ENCODE measurements at regions not wholly inside any gene's neighbourhood (a gene's known extent, or its start where the extent isn't known, plus 50 kb on each side); places are given as distances from the start of the nearest gene placed in this dataset.
"Not testable (repeated sequence)": the region's sequence is repeated elsewhere in the genome, so short reads cannot be mapped to it uniquely, and the experiment has no call there.

DNA sequence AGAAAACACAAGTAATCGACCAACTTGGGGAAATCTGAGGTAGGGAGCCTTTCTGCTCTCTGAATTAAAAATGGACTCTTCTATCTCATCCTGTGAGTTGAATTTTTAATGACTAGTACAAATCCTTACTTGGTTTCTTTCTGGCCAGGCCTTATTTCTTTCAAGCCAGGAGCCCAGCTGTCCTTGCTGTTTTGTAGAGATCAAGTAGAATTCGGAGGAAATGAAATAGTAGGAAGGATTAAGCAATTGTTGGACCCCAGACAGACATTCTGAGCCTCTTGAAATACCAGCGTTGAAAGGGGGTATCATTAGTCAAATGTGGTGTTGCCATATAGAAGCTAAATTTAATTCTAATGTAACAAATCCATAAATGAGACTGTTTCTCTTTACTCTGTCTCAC lies 53.7 kb upstream of the SMIM15 start:
- Histone ChIP-seq H3K4me1 (ENCODE audit: control insufficient read depth, insufficient read depth, low read length, poor library complexity, severe bottlenecking) (no peaks in the 10 kb centered on the region), H3K36me3 (ENCODE audit: control insufficient read depth, insufficient read depth, low read length) (no peaks in the 10 kb centered on the region), H3K4me3 (ENCODE audit: extremely low read depth, insufficient read depth, low read length, poor library complexity, severe bottlenecking) (no peak overlapping the region), H3K9me3 (ENCODE audit: control insufficient read depth, low read length) (no peaks in the 10 kb centered on the region), H3K27ac (ENCODE audit: low read depth, low read length, severe bottlenecking) (no peak overlapping the region)
- 88 to 100% methylated on average over 1 of the region's 3 CpGs for WGBS, 2 experiments (ENCODE audit: insufficient coverage in 2 of 2)

DNA sequence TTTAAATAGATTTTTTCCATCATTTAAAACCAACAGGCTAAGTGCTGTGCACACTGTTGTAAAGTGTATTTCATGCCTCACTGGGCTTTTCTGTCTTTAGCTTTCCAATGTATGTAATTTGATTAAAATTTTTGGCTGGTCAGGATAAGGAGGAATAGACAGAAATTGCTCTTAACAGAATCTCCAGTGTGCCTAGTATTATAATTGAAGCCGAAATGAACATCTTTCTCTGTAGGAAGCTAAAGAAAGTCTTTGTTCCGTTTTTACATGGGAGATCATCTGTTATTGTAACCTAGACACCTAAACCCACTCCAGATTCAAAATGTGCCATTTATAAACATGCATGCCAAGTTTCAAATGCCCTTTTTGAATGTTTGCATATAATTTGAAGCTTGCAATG lies 54.5 kb upstream of the SMIM15 start:
- no peaks in the 10 kb centered on the region for H3K9me3 ChIP-seq (ENCODE audit: control insufficient read depth, low read length)
- H3K4me3 ChIP-seq (ENCODE audit: extremely low read depth, insufficient read depth, low read length, poor library complexity, severe bottlenecking) = no peak overlapping the region
- H3K4me1 ChIP-seq (ENCODE audit: control insufficient read depth, insufficient read depth, low read length, poor library complexity, severe bottlenecking) = no peaks in the 10 kb centered on the region
- H3K27ac ChIP-seq (ENCODE audit: low read depth, low read length, severe bottlenecking) = no peak overlapping the region
- WGBS, 2 experiments (ENCODE audit: insufficient coverage in 2 of 2) = no CpG with 5 or more reads among the region's 2 CpGs
- H3K36me3 ChIP-seq (ENCODE audit: control insufficient read depth, insufficient read depth, low read length) = no peaks in the 10 kb centered on the region

DNA sequence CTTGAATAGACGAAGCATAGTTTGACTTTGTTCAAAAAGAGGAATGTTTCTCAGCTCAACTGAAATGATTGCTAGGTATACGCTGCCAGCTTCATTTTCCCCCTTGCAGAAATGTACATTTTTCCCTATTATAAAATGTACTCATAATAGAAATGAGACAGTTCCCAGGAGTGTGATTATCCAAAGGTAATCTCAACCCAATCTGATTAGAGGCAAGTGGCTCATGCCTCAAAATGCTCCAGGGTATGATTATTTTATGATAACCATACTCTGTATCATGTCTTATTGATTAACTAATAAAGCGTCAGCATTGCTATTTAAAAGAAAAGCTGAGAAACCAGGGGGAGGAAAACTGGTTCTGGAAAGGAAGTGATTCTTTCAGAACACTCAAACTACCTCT lies 54.9 kb upstream of the SMIM15 start:
- H3K27ac ChIP-seq (ENCODE audit: low read depth, low read length, severe bottlenecking) = no peak overlapping the region
- WGBS, 2 experiments (ENCODE audit: insufficient coverage in 2 of 2) = 67 to 100% methylated on average over 1 of the region's 3 CpGs
- no peaks in the 10 kb centered on the region for H3K4me1 ChIP-seq (ENCODE audit: control insufficient read depth, insufficient read depth, low read length, poor library complexity, severe bottlenecking)
- H3K9me3 ChIP-seq (ENCODE audit: control insufficient read depth, low read length) = no peaks in the 10 kb centered on the region
- no peaks in the 10 kb centered on the region for H3K36me3 ChIP-seq (ENCODE audit: control insufficient read depth, insufficient read depth, low read length)
- H3K4me3 ChIP-seq (ENCODE audit: extremely low read depth, insufficient read depth, low read length, poor library complexity, severe bottlenecking) = no peak overlapping the region

DNA sequence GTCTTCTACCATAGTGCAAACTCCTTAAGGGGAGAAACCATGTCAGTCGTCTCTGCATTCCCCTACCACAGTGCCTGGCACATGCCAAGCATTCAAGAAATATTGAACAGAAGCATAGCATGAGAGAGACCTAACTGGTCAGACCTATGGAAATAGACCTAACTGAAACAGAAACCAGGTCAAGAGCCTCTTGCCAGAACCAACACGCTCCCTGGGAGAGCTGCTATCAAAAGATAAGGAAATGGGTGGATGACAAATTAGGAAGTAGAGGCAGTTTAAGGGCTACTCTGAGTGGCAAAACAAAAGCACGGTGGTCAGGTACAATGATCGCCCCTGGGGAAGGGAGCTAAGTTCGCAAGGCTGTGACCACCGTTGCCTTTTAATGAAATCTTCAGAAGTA lies 66.0 kb upstream of the SMIM15 start:
- Histone ChIP-seq H3K4me1 (ENCODE audit: control insufficient read depth, insufficient read depth, low read length, poor library complexity, severe bottlenecking) (peaks cover 15% of the 10 kb centered on the region), H3K36me3 (ENCODE audit: control insufficient read depth, insufficient read depth, low read length) (no peaks in the 10 kb centered on the region), H3K9me3 (ENCODE audit: control insufficient read depth, low read length) (peaks cover 5% of the 10 kb centered on the region), H3K27ac (ENCODE audit: low read depth, low read length, severe bottlenecking) (no peak overlapping the region), H3K4me3 (ENCODE audit: extremely low read depth, insufficient read depth, low read length, poor library complexity, severe bottlenecking) (no peak overlapping the region)
- 89 to 94% methylated on average over 5 to 6 of the region's 6 CpGs for WGBS, 2 experiments (ENCODE audit: insufficient coverage in 2 of 2)

DNA sequence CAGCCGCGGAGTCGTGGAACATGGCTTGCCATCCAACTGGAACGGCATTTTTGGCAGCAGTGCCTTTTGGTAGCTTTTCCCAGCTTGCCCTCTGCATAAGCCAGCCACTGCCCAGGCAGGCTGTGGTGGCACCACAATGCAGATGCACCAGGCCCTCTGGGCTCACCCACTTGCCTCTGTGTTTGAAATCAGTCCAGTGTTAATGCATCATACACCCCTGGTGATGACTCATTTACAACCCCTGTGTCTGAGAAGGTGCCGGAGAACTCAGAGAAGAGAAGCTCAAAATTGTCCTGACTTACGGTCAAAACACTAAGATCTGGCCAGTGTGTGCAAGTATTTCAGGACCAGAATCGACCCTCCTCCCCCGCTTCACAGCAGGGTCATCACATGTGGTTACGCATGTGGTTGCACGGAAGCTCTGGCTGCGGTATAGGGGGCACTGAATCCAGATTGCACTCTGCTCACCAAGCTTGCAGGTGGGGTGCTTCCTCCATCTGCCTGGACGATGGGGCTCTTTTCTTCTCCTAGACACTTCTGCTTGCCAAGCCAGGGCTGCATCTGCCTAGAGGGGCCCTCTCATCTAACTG lies 66.5 kb upstream of the SMIM15 start:
- Histone ChIP-seq H3K9me3 (ENCODE audit: control insufficient read depth, low read length) (peaks cover 5% of the 10 kb centered on the region), H3K36me3 (ENCODE audit: control insufficient read depth, insufficient read depth, low read length) (no peaks in the 10 kb centered on the region), H3K27ac (ENCODE audit: low read depth, low read length, severe bottlenecking) (no peak overlapping the region), H3K4me1 (ENCODE audit: control insufficient read depth, insufficient read depth, low read length, poor library complexity, severe bottlenecking) (peaks cover 15% of the 10 kb centered on the region), H3K4me3 (ENCODE audit: extremely low read depth, insufficient read depth, low read length, poor library complexity, severe bottlenecking) (no peak overlapping the region)
- 90 to 92% methylated on average over 11 to 12 of the region's 12 CpGs for WGBS, 2 experiments (ENCODE audit: insufficient coverage in 2 of 2)

DNA sequence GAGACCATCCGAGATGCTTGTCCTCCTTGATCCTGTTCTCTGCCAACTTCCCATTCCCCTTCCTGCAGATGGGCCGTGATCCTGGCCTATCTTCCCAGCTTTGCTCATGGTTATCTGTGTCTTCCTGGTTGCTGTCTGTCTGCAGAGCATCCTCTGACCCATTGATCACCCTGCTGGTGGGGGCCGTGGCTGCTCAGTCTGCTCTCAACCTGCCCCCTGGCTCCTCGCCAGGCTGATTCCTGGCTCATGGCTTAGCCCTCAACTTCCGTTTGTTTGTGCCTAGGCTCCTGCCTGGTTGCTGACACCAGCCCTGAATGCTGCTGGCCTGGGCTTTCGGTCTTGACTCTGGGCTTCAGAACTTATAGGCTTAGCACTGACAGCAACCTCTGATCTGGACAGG lies 67.1 kb upstream of the SMIM15 start:
- WGBS, 2 experiments (ENCODE audit: insufficient coverage in 2 of 2) = 90 to 92% methylated on average over 6 of the region's 6 CpGs

DNA sequence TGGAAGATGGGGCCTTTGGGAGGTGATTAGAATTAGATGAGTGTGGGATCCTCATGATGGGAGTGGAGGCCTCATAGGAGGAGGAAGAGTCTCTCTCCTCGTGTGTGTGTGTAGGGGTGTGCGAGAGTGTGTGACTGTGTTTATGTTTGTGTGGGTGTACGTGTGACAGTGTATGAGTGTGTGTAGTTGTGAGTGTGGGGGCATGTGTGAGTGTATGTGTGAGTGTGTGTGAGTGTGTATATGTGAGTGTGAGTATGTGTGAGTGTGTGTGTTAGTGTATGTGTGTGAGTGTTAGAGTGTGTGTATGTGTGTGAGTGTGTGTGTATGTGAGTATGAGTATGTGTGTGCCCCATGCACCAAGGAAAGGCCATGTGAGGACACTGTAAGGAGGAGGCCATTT lies 68.2 kb upstream of the SMIM15 start:
- 94 to 95% methylated on average over 2 to 3 of the region's 3 CpGs for WGBS, 2 experiments (ENCODE audit: insufficient coverage in 2 of 2)
- Histone ChIP-seq H3K4me3 (ENCODE audit: extremely low read depth, insufficient read depth, low read length, poor library complexity, severe bottlenecking) (no peak overlapping the region), H3K36me3 (ENCODE audit: control insufficient read depth, insufficient read depth, low read length) (no peaks in the 10 kb centered on the region), H3K27ac (ENCODE audit: low read depth, low read length, severe bottlenecking) (no peak overlapping the region), H3K9me3 (ENCODE audit: control insufficient read depth, low read length) (peaks cover 5% of the 10 kb centered on the region), H3K4me1 (ENCODE audit: control insufficient read depth, insufficient read depth, low read length, poor library complexity, severe bottlenecking) (peaks cover 15% of the 10 kb centered on the region)

More for the DNA sequence above, 67.1 kb upstream of the SMIM15 start:
- H3K9me3 ChIP-seq (ENCODE audit: control insufficient read depth, low read length) = peaks cover 5% of the 10 kb centered on the region
- no peaks in the 10 kb centered on the region for H3K36me3 ChIP-seq (ENCODE audit: control insufficient read depth, insufficient read depth, low read length)
- H3K4me1 ChIP-seq (ENCODE audit: control insufficient read depth, insufficient read depth, low read length, poor library complexity, severe bottlenecking) = peaks cover 15% of the 10 kb centered on the region
- H3K27ac ChIP-seq (ENCODE audit: low read depth, low read length, severe bottlenecking) = no peak overlapping the region
- no peak overlapping the region for H3K4me3 ChIP-seq (ENCODE audit: extremely low read depth, insufficient read depth, low read length, poor library complexity, severe bottlenecking)

DNA sequence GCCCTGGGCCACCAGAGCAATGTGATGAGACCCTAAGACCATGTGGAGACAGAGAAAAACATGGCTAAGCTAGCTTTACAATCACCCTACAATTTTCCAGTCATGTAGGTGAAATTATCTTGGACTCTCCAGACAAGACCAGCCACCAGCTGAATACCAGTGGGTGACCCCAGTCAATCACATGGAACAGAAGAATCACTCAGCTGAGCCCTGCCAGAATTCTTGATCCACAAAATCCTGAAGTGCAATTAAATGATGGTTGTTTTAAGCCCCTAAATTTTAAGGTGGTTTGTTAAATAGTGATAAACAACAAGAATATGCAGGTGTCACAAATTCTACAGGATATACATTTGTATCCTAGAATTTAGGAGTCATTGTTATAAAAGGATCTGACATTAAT lies 69.5 kb upstream of the SMIM15 start:
- Histone ChIP-seq H3K4me3 (ENCODE audit: extremely low read depth, insufficient read depth, low read length, poor library complexity, severe bottlenecking) (no peak overlapping the region), H3K36me3 (ENCODE audit: control insufficient read depth, insufficient read depth, low read length) (no peaks in the 10 kb centered on the region), H3K27ac (ENCODE audit: low read depth, low read length, severe bottlenecking) (no peak overlapping the region), H3K4me1 (ENCODE audit: control insufficient read depth, insufficient read depth, low read length, poor library complexity, severe bottlenecking) (peaks cover 15% of the 10 kb centered on the region), H3K9me3 (ENCODE audit: control insufficient read depth, low read length) (peaks cover 5% of the 10 kb centered on the region)

DNA sequence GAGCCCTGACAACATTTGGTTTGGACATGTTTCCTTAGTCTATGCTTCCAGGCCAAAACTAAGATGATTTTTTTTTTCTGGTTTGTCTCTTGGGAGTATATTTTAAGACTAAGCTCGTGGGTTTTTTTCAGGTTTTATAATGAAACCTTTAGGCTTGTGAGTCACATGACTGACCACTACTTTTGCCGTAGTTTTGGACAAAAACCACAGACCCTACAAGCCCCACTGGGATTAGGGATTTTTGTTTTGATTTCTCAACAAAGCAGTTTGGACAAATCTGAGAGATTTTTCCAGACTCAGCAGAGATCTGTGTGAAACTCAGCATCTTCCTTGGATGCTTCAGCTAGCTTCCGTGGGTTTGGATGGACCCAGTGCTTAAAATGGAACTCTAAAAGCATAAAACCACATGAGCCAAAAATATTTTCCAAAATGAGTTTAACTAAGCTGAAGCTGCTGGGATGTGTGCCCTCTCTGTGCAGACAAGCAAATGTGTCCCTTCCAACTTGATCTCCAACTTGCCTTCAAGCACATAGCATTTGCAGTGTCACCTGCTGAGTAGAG lies 70.3 kb upstream of the SMIM15 start:
- H3K4me3 ChIP-seq (ENCODE audit: extremely low read depth, insufficient read depth, low read length, poor library complexity, severe bottlenecking) = no peak overlapping the region

DNA sequence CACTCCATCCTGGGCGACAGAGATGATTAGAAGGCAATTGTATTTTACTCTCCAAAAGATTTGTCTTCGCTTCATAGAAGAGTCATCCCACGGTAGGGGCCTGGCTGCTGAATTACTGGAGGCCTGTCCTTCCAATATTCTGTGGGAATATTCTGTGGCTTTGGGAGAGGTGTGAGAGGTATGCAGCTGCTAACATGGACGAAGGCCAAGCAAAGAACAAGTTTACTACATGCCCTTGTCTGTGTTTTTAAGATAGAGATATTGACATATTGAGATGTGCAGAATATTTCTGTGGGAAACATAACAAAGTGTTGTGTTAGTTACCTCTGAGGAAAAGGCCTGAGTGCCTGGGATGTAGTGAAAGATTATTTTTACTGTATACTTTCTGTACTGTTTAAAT lies 71.8 kb upstream of the SMIM15 start:
- H3K36me3 ChIP-seq (ENCODE audit: control insufficient read depth, insufficient read depth, low read length) = no peaks in the 10 kb centered on the region
- H3K4me3 ChIP-seq (ENCODE audit: extremely low read depth, insufficient read depth, low read length, poor library complexity, severe bottlenecking) = no peak overlapping the region
- WGBS, 2 experiments (ENCODE audit: insufficient coverage in 2 of 2) = 93 to 96% methylated on average over 3 to 4 of the region's 4 CpGs
- H3K4me1 ChIP-seq (ENCODE audit: control insufficient read depth, insufficient read depth, low read length, poor library complexity, severe bottlenecking) = peaks cover 12% of the 10 kb centered on the region
- no peak overlapping the region for H3K27ac ChIP-seq (ENCODE audit: low read depth, low read length, severe bottlenecking)
- peaks cover 5% of the 10 kb centered on the region for H3K9me3 ChIP-seq (ENCODE audit: control insufficient read depth, low read length)

More for the DNA sequence above, 70.3 kb upstream of the SMIM15 start:
- Histone ChIP-seq H3K4me1 (ENCODE audit: control insufficient read depth, insufficient read depth, low read length, poor library complexity, severe bottlenecking) (peaks cover 15% of the 10 kb centered on the region), H3K36me3 (ENCODE audit: control insufficient read depth, insufficient read depth, low read length) (no peaks in the 10 kb centered on the region), H3K9me3 (ENCODE audit: control insufficient read depth, low read length) (peaks cover 5% of the 10 kb centered on the region), H3K27ac (ENCODE audit: low read depth, low read length, severe bottlenecking) (no peak overlapping the region)
- WGBS, 2 experiments (ENCODE audit: insufficient coverage in 2 of 2) = 100% methylated on average over 1 of the region's 3 CpGs; no CpG with 5 or more reads in 1 of the 2 experiments

DNA sequence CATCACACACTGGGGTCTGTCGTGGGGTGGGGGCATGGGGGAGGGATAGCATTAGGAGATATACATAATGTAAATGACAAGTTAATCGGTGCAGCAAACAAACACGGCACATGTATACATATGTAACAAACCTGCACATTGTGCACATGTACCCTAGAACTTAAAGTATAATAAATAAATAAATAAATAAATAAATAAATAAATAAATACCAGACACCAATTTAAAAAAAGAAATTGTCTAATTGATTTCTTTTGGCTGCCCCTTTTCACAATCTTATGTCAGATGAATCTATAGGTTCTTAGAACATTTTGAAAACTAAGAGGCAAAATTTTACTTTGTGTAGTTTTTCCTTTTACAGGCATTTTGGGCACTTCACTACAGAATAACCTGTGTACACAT lies 74.4 kb upstream of the SMIM15 start:
- H3K9me3 ChIP-seq (ENCODE audit: control insufficient read depth, low read length); H3K36me3 ChIP-seq (ENCODE audit: control insufficient read depth, insufficient read depth, low read length); H3K4me3 ChIP-seq (ENCODE audit: extremely low read depth, insufficient read depth, low read length, poor library complexity, severe bottlenecking); H3K27ac ChIP-seq (ENCODE audit: low read depth, low read length, severe bottlenecking); H3K4me1 ChIP-seq (ENCODE audit: control insufficient read depth, insufficient read depth, low read length, poor library complexity, severe bottlenecking): not testable (repeated sequence)
- WGBS, 2 experiments (ENCODE audit: insufficient coverage in 2 of 2) = no CpG with 5 or more reads among the region's 3 CpGs
